GM21786 (cell line): ENCODE measurements at regions not wholly inside any gene's neighbourhood (a gene's known extent, or its start where the extent isn't known, plus 50 kb on each side); places are given as distances from the start of the nearest gene placed in this dataset.

Source experiments
- ATAC-seq: cut with Tn5 transposase; IDR thresholded peaks from one replicate; pipeline ENCODE4 v1.9.1; 2021; ENCODE audit not compliant: unreplicated experiment

- no peak for ATAC-seq
Measured at GRCh38 chr3:61311044-61311443, 59.8 kb upstream of the FHIT start.

- no peak for ATAC-seq
Measured at GRCh38 chr3:61315871-61316270, 64.6 kb upstream of the FHIT start.

GRCh38 chr3:61323094-61323493, 71.8 kb upstream of the FHIT start:
- ATAC-seq: no peak

DNA sequence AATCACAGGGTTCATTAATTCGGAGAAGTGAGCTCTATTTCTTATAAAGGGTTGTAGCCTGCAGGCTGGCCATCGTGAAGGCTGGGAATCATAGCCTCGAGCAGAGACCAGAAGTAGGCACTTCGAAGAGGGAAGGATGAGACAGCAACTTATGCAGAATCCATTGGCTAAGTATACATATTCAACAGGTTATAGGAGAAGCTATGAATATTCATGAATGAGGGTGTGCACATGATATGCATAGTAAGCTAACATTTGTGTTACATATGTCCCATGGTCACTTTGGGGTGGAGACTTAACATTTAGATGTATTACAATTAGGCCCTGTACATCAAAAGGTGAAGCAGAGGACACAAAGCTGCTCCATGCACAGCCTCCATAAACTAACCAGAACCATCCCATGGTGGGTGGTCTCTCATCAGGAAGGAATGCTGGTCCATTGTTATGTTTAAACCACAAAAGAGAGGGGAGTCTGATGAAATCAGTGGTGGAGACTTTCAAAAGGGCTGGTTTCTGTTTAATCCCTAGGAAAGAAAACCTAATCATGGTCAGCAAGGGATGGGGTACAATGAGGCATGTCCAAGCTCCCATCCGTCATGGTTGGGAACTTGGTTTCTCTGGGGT, 80.8 kb upstream of the FHIT start:
- no peak for ATAC-seq

GRCh38 chr3:61333192-61333961, 82.1 kb upstream of the FHIT start:
- no peak for ATAC-seq

DNA sequence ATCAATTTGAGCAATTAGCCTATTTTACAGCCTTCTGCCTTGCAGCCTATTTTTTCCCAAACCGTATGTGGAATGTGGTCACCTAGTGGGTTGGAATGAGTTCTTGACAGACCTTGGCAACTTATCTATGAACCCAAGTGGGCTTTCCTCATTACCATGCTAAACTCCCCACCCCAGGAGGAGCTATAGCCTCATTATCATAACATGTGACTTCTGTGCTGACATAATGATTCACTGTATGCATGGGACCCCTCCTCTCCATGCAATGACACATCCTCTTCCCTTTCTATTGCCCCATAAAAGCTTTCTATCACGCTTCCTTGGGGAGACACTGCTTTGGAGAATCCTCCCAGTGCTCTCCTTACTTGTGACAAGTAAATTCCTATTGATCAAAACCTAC, 83.5 kb upstream of the FHIT start:
- no peak for ATAC-seq

GRCh38 chr3:61340931-61341461, 89.7 kb upstream of the FHIT start:
- ATAC-seq: no peak

- no peak for ATAC-seq
Measured at GRCh38 chr3:61343543-61343942, 92.3 kb upstream of the FHIT start.

GRCh38 chr3:61345020-61345419, 93.8 kb upstream of the FHIT start:
- no peak for ATAC-seq

GRCh38 chr3:61347981-61348380, 96.7 kb upstream of the FHIT start:
- ATAC-seq: no peak

GRCh38 chr3:61349717-61350116, 98.5 kb upstream of the FHIT start:
- ATAC-seq: no peak

- no peak for ATAC-seq
Measured at GRCh38 chr3:61350782-61351309, 99.6 kb upstream of the FHIT start.

DNA sequence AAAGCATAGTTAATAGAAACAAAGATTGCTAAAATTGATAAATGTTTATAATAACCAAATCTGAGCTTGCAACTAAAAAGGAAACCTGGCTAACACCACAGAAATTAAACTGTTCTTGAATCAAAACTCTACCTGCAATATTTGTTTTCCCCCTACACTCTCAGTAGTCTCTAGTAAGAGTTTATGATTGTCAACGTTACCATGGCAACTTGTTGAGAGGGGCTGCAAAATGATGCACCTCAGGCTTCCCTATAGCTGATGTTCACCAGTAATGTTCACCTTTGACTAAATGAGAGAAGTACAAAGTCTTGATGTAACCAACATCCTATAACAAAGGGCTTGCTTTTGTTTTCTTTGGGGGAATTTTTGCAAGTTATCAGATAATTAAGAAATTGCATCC, 101.1 kb upstream of the FHIT start:
- ATAC-seq: no peak

GRCh38 chr3:61353382-61353781, 102.1 kb upstream of the FHIT start:
- no peak for ATAC-seq

- ATAC-seq: no peak
Measured at GRCh38 chr3:61354604-61355003, 103.4 kb upstream of the FHIT start.

DNA sequence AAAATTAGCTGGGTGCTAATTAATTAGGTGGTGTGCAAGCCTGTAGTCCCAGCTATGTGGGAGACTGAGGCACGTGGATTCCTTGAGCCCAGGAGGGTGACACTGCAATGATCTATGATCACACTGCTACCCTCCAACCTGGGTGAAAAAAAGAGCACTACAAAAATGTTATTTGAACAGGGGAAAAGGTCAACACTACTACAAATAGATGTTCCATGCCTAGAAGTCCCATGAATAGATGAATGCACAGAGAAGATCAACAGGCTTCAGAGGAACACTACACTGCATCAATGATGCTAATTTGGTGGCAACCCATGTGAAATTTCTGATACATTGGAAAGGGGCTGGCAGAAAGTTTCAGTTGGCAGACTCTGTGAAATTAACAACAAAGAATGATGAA, 105.4 kb upstream of the FHIT start:
- ATAC-seq: no peak

DNA sequence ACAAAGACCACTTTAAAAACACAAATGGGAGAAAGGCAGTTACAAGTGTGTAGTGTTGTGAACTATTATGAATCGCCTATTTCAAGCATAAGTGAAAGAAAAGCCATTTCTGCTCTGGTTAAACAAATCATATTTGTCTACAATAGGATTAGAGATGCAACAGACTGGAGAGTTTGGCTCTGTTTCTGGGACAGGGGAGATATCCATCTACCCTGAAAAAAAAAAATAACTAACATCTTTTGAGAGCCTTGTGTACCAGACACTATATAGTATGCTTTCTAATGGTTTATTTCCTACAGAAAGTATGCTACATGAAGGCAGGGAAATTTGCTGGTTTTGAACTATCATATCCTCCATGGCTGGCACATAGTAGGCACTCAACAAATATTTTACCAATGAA, 106.7 kb upstream of the FHIT start:
- no peak for ATAC-seq

- peak; percentile 100 for ATAC-seq
Measured at GRCh38 chr3:61358364-61358763, 107.1 kb upstream of the FHIT start.

GRCh38 chr3:61360297-61360965, 109.2 kb upstream of the FHIT start:
- no peak for ATAC-seq

DNA sequence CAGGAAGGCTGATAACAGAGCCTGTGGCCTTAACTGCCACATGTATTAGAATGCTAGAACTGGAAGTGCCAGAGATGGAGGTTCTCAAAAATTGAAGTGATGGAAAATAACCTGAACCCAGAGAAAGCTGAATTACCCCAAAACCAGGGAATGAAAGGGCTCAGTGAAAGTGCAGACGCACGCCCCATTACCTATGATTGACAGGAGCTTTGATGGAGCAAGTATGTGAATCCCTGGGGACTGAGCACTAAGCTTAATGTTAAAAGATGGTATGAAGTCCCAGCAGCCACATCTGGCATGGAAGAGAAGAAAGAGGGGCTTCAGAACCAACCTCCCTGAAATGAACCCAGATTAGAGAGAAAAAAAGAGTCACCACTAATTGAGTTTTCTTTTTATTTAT, 118.4 kb upstream of the FHIT start:
- ATAC-seq: no peak

- no peak for ATAC-seq
Measured at GRCh38 chr3:61371123-61371522, 119.9 kb upstream of the FHIT start.

- no peak for ATAC-seq
Measured at GRCh38 chr3:61372723-61373122, 121.5 kb upstream of the FHIT start.
